GM12878 (cell line): ENCODE measurements at regions not wholly inside any gene's neighbourhood (a gene's known extent, or its start where the extent isn't known, plus 50 kb on each side); places are given as distances from the start of the nearest gene placed in this dataset.

Experiments used
- CBFB ChIP-seq: IDR thresholded peaks from 2 replicates; pipeline ENCODE4 v1.6.1; 2016; ENCODE audit warnings: antibody characterized with exemption, low read depth
- CTCF ChIP-seq, 3 experiments: IDR thresholded peaks in 2 of 3; conservative IDR thresholded peaks in 1 of 3; 2 replicates each; pipeline ENCODE4 v1.5.1; 2011; ENCODE audit warnings: low read depth in 3 of 3, low read length in 3 of 3, mild to moderate bottlenecking in 3 of 3, control low read depth in 2 of 3, moderate library complexity in 2 of 3, inconsistent platforms in 1 of 3, mixed read lengths in 1 of 3; ENCODE audit not compliant: control insufficient read depth in 2 of 3, insufficient read depth in 1 of 3; ENCODE audit errors: extremely low read depth in 1 of 3
- MXI1 ChIP-seq: fragments of 150-350 bp; IDR thresholded peaks from 2 replicates; pipeline ENCODE4 v1.6.1; 2011; ENCODE audit warnings: low read depth, mild to moderate bottlenecking, inconsistent platforms, low read length, improper control_type of control experiment
- POLR2A ChIP-seq: IDR thresholded peaks from 2 replicates; pipeline ENCODE4 v1.6.1; 2011; ENCODE audit warnings: low read depth, mild to moderate bottlenecking, low read length
- POLR2AphosphoS5 ChIP-seq: IDR thresholded peaks from 2 replicates; pipeline ENCODE4 v1.6.1; 2011; ENCODE audit warnings: mild to moderate bottlenecking, low read length, inconsistent platforms
- SIX5 ChIP-seq: IDR thresholded peaks from 2 replicates; pipeline ENCODE4 v1.6.1; 2011; ENCODE audit warnings: mild to moderate bottlenecking, low read depth, low read length, moderate library complexity; ENCODE audit not compliant: severe bottlenecking
- SUPT20H ChIP-seq: IDR thresholded peaks from 2 replicates; pipeline ENCODE4 v1.6.1; 2011; ENCODE audit warnings: low read depth, mild to moderate bottlenecking, low read length, moderate library complexity, borderline replicate concordance; ENCODE audit not compliant: control insufficient read depth
- ZBTB11 ChIP-seq: fragments of 450-650 bp; formaldehyde crosslinking; IDR thresholded peaks from 2 replicates; pipeline ENCODE4 v1.5.0; 2022; ENCODE audit warnings: mild to moderate bottlenecking, missing genetic modification characterization

- TF ChIP-seq MXI1 (no peak), CTCF (IDR thresholded peaks at IDR 0.05 in 2 of 3, conservative IDR thresholded peaks at IDR 0.05 in 1 of 3; ENCODE audit: control insufficient read depth in 2 of 3, extremely low read depth in 1 of 3, insufficient read depth in 1 of 3, low read depth in 3 of 3, low read length in 3 of 3) (no peak), CBFB (no peak), POLR2AphosphoS5 (no peak), POLR2A (no peak), SIX5 (no peak), ZBTB11 (no peak), SUPT20H (no peak)
These were observed 161.3 kb downstream of the INO80D start for GRCh38 chr2:205924676-205925075.
